ENCODE measurements at regions not wholly inside any gene's neighbourhood (a gene's known extent, or its start where the extent isn't known, plus 50 kb on each side); places are given as distances from the start of the nearest gene placed in this dataset.

DNA sequence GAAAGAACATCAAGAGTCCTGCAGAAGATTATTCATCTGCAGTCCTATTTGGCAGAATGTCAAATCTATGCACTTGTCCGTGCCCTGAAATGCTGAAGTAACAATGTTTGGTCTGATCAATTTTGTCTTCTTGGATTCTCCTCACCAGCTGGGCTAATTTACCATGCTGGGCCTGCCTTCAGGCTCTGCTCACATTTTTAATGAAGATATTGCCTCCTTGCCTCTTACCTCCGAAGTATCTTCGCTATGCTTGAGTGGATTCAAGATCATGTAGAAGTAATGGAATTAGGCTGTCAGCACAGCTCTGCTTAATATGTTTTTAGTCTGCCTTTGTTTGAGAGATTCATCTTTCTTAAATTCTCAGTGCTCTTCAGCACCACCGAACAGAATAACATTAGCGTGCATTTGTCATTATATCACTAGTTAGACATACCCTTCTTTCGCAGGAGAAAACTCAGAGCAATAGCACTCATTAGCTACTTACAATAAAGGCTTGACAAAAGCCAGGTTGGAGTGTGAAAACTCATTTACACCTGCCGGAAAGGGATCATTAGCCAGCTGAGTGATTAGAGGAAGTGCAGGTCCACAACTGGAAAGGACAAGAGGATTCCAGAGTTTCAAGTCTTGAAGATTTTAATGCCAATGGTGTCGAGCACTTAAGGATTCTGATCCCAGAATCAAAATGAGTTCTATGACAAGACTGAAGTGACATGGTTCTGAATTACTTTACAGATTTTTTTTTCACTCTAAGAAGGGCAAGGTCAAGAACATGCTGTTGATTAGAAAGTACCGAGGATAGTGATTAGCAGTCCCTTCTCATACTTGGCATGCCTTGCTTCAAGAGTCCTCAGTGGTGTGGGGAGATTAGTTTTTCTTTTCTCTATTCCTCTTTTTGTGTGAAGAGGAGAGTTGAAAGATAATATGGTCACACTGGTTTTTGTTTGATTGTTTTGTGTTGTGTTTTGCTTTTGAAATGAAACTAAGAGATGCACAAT lies 405.6 kb upstream of the TOM1L1 start:
- Histone ChIP-seq H3K4me1 (ENCODE audit: control insufficient read depth in 1 of 2, insufficient read depth in 2 of 2, low read length in 2 of 2) (no peaks in the 10 kb centered on the region), H3K4me2 (ENCODE audit: low read length) (no peak overlapping the region), H3K4me3 (replicated peaks in 1 of 2; ENCODE audit: low read depth in 1 of 2, low read length in 2 of 2) (no peak overlapping the region), H3K9me3 (ENCODE audit: control insufficient read depth in 1 of 2, insufficient read depth in 1 of 2, low read depth in 1 of 2, low read length in 2 of 2) (peaks cover 28 to 31% of the 10 kb centered on the region in 2 experiments; a peak in 2 of 4 replicates), H3K36me3 (ENCODE audit: control insufficient read depth in 1 of 2, insufficient read depth in 2 of 2, low read length in 2 of 2) (no peaks in the 10 kb centered on the region), H3K27me3 (ENCODE audit: insufficient read depth, low read length) (no peaks in the 10 kb centered on the region), H3K9me2 (ENCODE audit: insufficient read depth) (no peaks in the 10 kb centered on the region), H3K27ac (ENCODE audit: low read depth, low read length) (no peak overlapping the region), H2AFZ (ENCODE audit: low read depth, low read length, poor library complexity, severe bottlenecking) (no peak overlapping the region), H3K9ac (ENCODE audit: low read length) (no peak overlapping the region), H3K79me2 (ENCODE audit: insufficient read depth, low read length) (no peaks in the 10 kb centered on the region), H4K20me1 (ENCODE audit: insufficient read depth) (no peaks in the 10 kb centered on the region)
- POLR2A ChIA-PET = no interaction called here
- no peak for DNase-seq (ENCODE audit: low read depth, low spot score)
- ATAC-seq = no peak
- RAD21 ChIA-PET (ENCODE audit: low non-redundant PET in 1 of 2, low total read pairs in 2 of 2, uncharacterized antibody in 2 of 2, unreplicated experiment in 2 of 2) = no interaction called here
- intact Hi-C loops (cut with micrococcal nuclease) = no loop called here
- TF ChIP-seq POLR2AphosphoS5 (IDR thresholded peaks at IDR 0.05; ENCODE audit: low read depth, low read length) (no peak), JUND (IDR thresholded peaks at IDR 0.05) (no peak), POLR2A (IDR thresholded peaks at IDR 0.05; ENCODE audit: borderline replicate concordance, extremely low read depth, insufficient read depth, insufficient read length) (no peak), YY1 (IDR thresholded peaks at IDR 0.05; ENCODE audit: extremely low read depth, insufficient replicate concordance, low read depth, low read length) (no peak), EZH2phosphoT487 (IDR thresholded peaks at IDR 0.05; ENCODE audit: borderline replicate concordance) (no peak), TCF7L2 (IDR thresholded peaks at IDR 0.05; ENCODE audit: borderline replicate concordance, extremely low read depth, insufficient read depth, insufficient read length) (no peak), EZH2 (IDR thresholded peaks at IDR 0.05) (no peak), EGR1 (IDR thresholded peaks at IDR 0.05; ENCODE audit: low read depth) (no peak), ZNF274 (IDR thresholded peaks at IDR 0.05; ENCODE audit: low read depth, low read length) (no peak), SIN3A (IDR thresholded peaks at IDR 0.05; ENCODE audit: low read depth) (no peak)
- TF ChIP-seq, protein P1, sequence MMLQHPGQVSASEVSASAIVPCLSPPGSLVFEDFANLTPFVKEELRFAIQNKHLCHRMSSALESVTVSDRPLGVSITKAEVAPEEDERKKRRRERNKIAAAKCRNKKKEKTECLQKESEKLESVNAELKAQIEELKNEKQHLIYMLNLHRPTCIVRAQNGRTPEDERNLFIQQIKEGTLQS (IDR thresholded peaks at IDR 0.05) = no peak
- TF ChIP-seq, protein P2, sequence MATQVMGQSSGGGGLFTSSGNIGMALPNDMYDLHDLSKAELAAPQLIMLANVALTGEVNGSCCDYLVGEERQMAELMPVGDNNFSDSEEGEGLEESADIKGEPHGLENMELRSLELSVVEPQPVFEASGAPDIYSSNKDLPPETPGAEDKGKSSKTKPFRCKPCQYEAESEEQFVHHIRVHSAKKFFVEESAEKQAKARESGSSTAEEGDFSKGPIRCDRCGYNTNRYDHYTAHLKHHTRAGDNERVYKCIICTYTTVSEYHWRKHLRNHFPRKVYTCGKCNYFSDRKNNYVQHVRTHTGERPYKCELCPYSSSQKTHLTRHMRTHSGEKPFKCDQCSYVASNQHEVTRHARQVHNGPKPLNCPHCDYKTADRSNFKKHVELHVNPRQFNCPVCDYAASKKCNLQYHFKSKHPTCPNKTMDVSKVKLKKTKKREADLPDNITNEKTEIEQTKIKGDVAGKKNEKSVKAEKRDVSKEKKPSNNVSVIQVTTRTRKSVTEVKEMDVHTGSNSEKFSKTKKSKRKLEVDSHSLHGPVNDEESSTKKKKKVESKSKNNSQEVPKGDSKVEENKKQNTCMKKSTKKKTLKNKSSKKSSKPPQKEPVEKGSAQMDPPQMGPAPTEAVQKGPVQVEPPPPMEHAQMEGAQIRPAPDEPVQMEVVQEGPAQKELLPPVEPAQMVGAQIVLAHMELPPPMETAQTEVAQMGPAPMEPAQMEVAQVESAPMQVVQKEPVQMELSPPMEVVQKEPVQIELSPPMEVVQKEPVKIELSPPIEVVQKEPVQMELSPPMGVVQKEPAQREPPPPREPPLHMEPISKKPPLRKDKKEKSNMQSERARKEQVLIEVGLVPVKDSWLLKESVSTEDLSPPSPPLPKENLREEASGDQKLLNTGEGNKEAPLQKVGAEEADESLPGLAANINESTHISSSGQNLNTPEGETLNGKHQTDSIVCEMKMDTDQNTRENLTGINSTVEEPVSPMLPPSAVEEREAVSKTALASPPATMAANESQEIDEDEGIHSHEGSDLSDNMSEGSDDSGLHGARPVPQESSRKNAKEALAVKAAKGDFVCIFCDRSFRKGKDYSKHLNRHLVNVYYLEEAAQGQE (IDR thresholded peaks at IDR 0.05; ENCODE audit: low read depth) = no peak
- TF ChIP-seq, protein P3, sequence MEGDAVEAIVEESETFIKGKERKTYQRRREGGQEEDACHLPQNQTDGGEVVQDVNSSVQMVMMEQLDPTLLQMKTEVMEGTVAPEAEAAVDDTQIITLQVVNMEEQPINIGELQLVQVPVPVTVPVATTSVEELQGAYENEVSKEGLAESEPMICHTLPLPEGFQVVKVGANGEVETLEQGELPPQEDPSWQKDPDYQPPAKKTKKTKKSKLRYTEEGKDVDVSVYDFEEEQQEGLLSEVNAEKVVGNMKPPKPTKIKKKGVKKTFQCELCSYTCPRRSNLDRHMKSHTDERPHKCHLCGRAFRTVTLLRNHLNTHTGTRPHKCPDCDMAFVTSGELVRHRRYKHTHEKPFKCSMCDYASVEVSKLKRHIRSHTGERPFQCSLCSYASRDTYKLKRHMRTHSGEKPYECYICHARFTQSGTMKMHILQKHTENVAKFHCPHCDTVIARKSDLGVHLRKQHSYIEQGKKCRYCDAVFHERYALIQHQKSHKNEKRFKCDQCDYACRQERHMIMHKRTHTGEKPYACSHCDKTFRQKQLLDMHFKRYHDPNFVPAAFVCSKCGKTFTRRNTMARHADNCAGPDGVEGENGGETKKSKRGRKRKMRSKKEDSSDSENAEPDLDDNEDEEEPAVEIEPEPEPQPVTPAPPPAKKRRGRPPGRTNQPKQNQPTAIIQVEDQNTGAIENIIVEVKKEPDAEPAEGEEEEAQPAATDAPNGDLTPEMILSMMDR (IDR thresholded peaks at IDR 0.05 in 2 of 3, conservative IDR thresholded peaks at IDR 0.05 in 1 of 3; ENCODE audit: borderline replicate concordance in 1 of 3, insufficient read depth in 1 of 3, low read depth in 2 of 3, low read length in 2 of 3) = no peak
- no TSS peak for BruUV-seq (replicated peaks)
- CTCF ChIA-PET = no interaction called here
